ENCODE measurements at regions not wholly inside any gene's neighbourhood (a gene's known extent, or its start where the extent isn't known, plus 50 kb on each side); places are given as distances from the start of the nearest gene placed in this dataset.
"Not testable (repeated sequence)": the region's sequence is repeated elsewhere in the genome, so short reads cannot be mapped to it uniquely, and the experiment has no call there.

- in situ Hi-C loops (cut with HindIII; ENCODE audit: low pct_ligation_motif_present, low pct_unique_long_range_greater_than_20kb, low sequenced_read_pairs), result no loop called here
- no peak for DNase-seq
These were observed 142.7 kb upstream of the DPPA4 start for GRCh38 chr3:109480014-109480413.

GRCh38 chr3:109478614-109479013 lies 141.3 kb upstream of the DPPA4 start:
- DNase-seq, result no peak
- in situ Hi-C loops (cut with HindIII; ENCODE audit: low pct_ligation_motif_present, low pct_unique_long_range_greater_than_20kb, low sequenced_read_pairs), result no loop called here

GRCh38 chr3:109460961-109461360 lies 123.6 kb upstream of the DPPA4 start:
- in situ Hi-C loops (cut with HindIII; ENCODE audit: low pct_ligation_motif_present, low pct_unique_long_range_greater_than_20kb, low sequenced_read_pairs), result no loop called here
- no peak for DNase-seq

DNA sequence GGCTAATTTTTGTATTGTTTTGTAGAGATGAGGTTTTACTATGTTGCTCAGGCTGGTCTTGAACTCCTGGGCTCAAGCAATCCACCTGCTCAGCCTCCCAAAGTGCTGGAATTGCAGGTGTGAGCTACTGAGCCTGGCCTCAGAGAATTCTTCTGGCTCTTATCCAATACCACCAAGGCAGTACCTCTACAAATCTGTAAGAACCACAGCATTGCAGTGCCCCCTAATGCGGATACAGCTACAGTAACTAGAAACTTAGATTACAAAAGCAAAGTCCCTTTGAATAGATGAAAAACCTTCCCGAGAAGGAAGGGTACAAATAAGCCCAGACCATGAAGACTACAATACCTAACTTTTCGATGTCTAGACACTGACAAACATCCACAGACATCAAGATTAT lies 107.9 kb upstream of the DPPA4 start:
- DNase-seq, result no peak
- in situ Hi-C loops (cut with HindIII; ENCODE audit: low pct_ligation_motif_present, low pct_unique_long_range_greater_than_20kb, low sequenced_read_pairs), result no loop called here

- DNase-seq, result no peak
- in situ Hi-C loops (cut with HindIII; ENCODE audit: low pct_ligation_motif_present, low pct_unique_long_range_greater_than_20kb, low sequenced_read_pairs), result no loop called here
These were observed 105.2 kb upstream of the DPPA4 start for GRCh38 chr3:109442531-109442930.

GRCh38 chr3:109440353-109440752 lies 103.0 kb upstream of the DPPA4 start:
- DNase-seq, result no peak
- in situ Hi-C loops (cut with HindIII; ENCODE audit: low pct_ligation_motif_present, low pct_unique_long_range_greater_than_20kb, low sequenced_read_pairs), result no loop called here

GRCh38 chr3:109432833-109433232 lies 95.5 kb upstream of the DPPA4 start:
- DNase-seq, result no peak
- in situ Hi-C loops (cut with HindIII; ENCODE audit: low pct_ligation_motif_present, low pct_unique_long_range_greater_than_20kb, low sequenced_read_pairs), result no loop called here

DNA sequence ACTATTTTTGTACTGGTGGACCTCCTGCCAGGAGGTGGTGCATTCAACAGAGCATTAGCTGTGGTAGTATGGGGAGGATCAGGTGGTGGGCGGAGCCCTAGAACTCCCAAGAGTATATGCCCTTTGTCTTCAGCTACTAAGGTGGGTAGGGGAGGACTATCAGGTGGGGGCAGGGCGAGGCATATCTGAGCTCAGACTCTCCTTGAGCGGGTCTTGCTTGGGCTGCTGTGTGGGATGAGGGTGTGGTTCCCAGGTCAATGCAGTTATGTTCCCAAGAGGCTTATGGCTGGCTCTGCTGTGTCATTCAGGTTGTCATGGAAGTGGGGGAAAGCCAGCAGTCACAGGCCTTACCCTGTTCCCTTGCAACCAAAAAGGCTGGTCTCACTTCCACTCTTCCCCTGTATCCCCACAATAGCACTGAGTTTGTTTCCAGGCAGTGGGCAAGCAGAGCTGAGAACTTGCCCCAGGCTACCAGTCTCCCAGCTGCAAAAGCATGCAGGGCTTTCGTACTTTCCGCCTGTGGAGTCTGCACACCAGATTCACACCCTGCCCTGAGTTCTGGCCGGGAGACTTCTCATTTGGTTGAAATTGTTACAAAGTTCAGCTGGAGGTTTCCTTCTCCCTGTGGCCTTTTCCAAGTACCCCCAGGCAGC lies 93.7 kb upstream of the DPPA4 start:
- no peak for DNase-seq
- in situ Hi-C loops (cut with HindIII; ENCODE audit: low pct_ligation_motif_present, low pct_unique_long_range_greater_than_20kb, low sequenced_read_pairs), result no loop called here

GRCh38 chr3:109413049-109413448 lies 75.7 kb upstream of the DPPA4 start:
- in situ Hi-C loops (cut with HindIII; ENCODE audit: low pct_ligation_motif_present, low pct_unique_long_range_greater_than_20kb, low sequenced_read_pairs), result no loop called here
- peak; percentile 4 for DNase-seq

DNA sequence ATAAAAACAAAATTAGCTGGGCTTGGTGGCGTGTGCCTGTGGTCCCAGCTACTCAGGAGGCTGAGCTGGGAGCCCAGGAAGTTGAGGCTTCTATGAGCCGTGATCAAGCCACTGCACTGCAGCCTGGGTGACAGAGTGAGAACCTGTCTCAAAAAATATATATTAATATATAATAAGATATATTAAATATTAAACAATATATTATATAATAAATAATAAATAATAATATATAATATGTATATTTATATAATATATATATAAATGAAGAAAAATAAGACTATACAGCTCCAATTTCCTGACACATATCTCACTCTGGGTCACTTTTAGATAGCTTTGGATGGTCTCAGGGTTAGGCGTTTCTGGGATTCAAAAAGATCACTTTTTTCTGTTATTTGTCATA lies 74.2 kb upstream of the DPPA4 start:
- in situ Hi-C loops (cut with HindIII; ENCODE audit: low pct_ligation_motif_present, low pct_unique_long_range_greater_than_20kb, low sequenced_read_pairs), result no loop called here
- DNase-seq, result no peak

DNA sequence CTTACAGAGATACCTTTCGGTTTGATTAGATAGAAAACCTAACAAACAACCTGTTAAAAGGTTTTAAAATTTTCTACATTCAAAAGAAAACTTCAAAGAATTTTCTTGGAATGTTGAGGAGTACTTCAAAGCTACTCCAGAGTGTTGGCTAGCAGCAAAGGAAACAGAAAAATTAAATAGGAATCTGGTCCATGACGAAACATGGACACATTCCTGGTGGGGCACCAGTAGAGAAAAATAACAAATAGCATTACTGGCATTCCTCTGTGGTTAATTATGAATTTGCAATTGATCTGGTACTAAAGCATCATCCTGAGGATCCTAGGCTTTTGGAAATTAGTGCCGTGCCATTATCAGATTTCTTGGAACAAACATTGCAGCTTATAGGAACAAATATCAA lies 59.5 kb upstream of the DPPA4 start:
- in situ Hi-C loops (cut with HindIII; ENCODE audit: low pct_ligation_motif_present, low pct_unique_long_range_greater_than_20kb, low sequenced_read_pairs), result no loop called here
- DNase-seq, result no peak

DNA sequence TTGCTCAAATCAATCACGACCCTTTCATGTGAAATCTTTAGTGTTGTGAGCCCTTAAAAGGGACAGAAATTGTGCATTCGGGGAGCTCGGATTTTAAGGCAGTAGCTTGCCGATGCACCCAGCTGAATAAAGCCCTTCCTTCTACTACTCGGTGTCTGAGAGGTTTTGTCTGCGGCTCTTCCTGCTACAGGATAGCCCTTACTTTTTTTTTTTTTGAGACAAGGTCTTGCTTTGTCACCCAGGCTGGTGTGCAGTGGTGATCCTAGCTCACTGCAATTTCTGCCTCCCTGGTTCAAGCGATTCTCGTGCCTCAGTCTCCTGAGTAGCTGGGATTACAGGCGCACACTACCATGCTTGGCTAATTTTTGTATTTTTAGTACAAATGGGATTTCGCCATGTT lies 56.4 kb upstream of the DPPA4 start:
- DNase-seq; in situ Hi-C loops (cut with HindIII; ENCODE audit: low pct_ligation_motif_present, low pct_unique_long_range_greater_than_20kb, low sequenced_read_pairs): not testable (repeated sequence)

DNA sequence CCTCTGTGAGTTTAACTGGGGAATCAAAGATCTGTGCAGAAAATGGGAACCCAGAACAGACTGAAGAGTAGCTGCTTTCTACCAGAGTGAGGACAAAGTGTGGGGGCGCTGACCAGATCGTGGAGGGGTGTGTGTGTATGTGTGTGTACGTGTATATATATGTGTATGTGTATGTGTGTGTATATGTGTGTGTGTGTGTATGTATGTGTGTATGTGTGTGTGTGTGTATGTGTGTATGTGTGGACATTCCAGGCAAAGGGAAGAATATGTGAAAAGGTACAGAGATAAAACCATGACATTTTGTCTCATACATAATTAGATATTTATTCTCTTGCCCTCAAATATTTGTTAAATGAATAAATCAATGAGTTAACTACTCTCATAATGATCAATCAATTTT lies 54.9 kb upstream of the DPPA4 start:
- no peak for DNase-seq
- in situ Hi-C loops (cut with HindIII; ENCODE audit: low pct_ligation_motif_present, low pct_unique_long_range_greater_than_20kb, low sequenced_read_pairs), result no loop called here

DNA sequence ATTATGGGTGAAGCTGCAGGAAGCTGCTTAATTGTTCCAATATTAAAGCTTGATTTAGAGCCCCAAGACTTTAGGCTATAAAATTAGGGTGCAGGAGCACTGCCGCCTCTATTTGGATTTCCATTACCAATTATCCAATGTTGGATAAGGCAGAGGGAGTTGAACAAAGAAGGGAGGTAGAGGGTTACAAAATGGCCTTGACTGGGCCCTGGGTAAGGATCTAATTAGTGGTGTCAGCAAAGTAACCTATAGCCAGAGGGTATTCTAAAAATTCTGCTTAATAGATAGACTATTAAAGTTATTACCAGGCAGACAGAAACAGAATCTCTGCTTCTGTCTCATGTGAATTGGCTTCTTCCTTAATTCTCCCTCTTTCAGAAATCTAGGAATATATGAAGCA lies 50.3 kb upstream of the DPPA4 start:
- DNase-seq, result no peak
- in situ Hi-C loops (cut with HindIII; ENCODE audit: low pct_ligation_motif_present, low pct_unique_long_range_greater_than_20kb, low sequenced_read_pairs), result no loop called here

DNA sequence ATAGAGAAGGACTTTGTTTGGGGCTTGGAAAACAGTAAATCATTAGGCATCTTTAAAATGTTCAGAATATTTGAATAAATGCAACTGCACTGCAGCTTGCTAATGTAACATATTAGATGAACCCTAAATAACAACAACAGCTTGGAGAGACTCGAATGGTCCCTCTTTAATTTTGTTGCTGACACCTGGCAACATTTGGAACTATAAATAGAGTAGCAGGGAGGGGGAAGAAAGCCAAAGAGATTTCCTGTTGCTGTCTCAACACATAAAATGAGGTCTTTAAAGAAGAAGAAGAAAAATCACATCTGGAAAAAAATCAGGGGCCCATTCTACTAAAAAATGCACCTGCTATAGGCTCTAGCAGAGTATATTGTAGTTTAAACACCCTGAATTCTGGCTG lies 49.9 kb upstream of the DPPA4 start:
- no peak for DNase-seq
- in situ Hi-C loops (cut with HindIII; ENCODE audit: low pct_ligation_motif_present, low pct_unique_long_range_greater_than_20kb, low sequenced_read_pairs), result no loop called here
